G401 (cell line): ENCODE measurements at regions not wholly inside any gene's neighbourhood (a gene's known extent, or its start where the extent isn't known, plus 50 kb on each side); places are given as distances from the start of the nearest gene placed in this dataset.

Experiments
- DNase-seq: peaks from one replicate; pipeline ENCODE4 v3.0.0-alpha.2; 2015; ENCODE audit warnings: low spot score
- in situ Hi-C: cut with HindIII; loops from 2 replicates; pipeline ENCODE4 v1.10.0; 2016; ENCODE audit warnings: low sequenced_read_pairs, mixed read lengths

GRCh38 chr22:47691152-47691895 lies 928.9 kb downstream of the TBC1D22A start:
- in situ Hi-C loops = no loop called here

GRCh38 chr22:47690586-47690985 lies 928.1 kb downstream of the TBC1D22A start:
- no peak for DNase-seq

More at GRCh38 chr22:47691152-47691895, 928.9 kb downstream of the TBC1D22A start:
- DNase-seq = no peak

GRCh38 chr22:47690166-47690565 lies 927.7 kb downstream of the TBC1D22A start:
- no peak for DNase-seq

More at GRCh38 chr22:47690586-47690985, 928.1 kb downstream of the TBC1D22A start:
- in situ Hi-C loops = no loop called here

GRCh38 chr22:47687776-47688175 lies 925.3 kb downstream of the TBC1D22A start:
- DNase-seq = no peak
- in situ Hi-C loops = no loop called here

More at GRCh38 chr22:47690166-47690565, 927.7 kb downstream of the TBC1D22A start:
- in situ Hi-C loops = no loop called here

- DNase-seq = no peak
- in situ Hi-C loops = no loop called here
These were observed 924.9 kb downstream of the TBC1D22A start for GRCh38 chr22:47687346-47687655.

GRCh38 chr22:47686594-47687345 lies 924.3 kb downstream of the TBC1D22A start:
- in situ Hi-C loops = no loop called here
- no peak for DNase-seq

- DNase-seq = no peak
- in situ Hi-C loops = no loop called here
These were observed 919.1 kb downstream of the TBC1D22A start for GRCh38 chr22:47681411-47682165.

- in situ Hi-C loops = no loop called here
- no peak for DNase-seq
These were observed 916.3 kb downstream of the TBC1D22A start for GRCh38 chr22:47678636-47679287.

GRCh38 chr22:47678048-47678447 lies 915.6 kb downstream of the TBC1D22A start:
- in situ Hi-C loops = no loop called here
- no peak for DNase-seq

- no peak for DNase-seq
- in situ Hi-C loops = no loop called here
These were observed 914.2 kb downstream of the TBC1D22A start for GRCh38 chr22:47676685-47677084.

- in situ Hi-C loops = no loop called here
- no peak for DNase-seq
These were observed 912.1 kb downstream of the TBC1D22A start for GRCh38 chr22:47674600-47674999.

- in situ Hi-C loops = no loop called here
- DNase-seq = no peak
These were observed 911.1 kb downstream of the TBC1D22A start for GRCh38 chr22:47673557-47673956.

- no peak for DNase-seq
- in situ Hi-C loops = no loop called here
These were observed 910.1 kb downstream of the TBC1D22A start for GRCh38 chr22:47672526-47672925.

- DNase-seq = no peak
- in situ Hi-C loops = no loop called here
These were observed 902.7 kb downstream of the TBC1D22A start for GRCh38 chr22:47665151-47665550.

GRCh38 chr22:47663615-47664605 lies 901.5 kb downstream of the TBC1D22A start:
- in situ Hi-C loops = no loop called here
- DNase-seq = no peak

- in situ Hi-C loops = no loop called here
- no peak for DNase-seq
These were observed 897.2 kb downstream of the TBC1D22A start for GRCh38 chr22:47659467-47660223.

- in situ Hi-C loops = no loop called here
- no peak for DNase-seq
These were observed 895.7 kb downstream of the TBC1D22A start for GRCh38 chr22:47658182-47658581.

- DNase-seq = no peak
These were observed 894.8 kb downstream of the TBC1D22A start for GRCh38 chr22:47657224-47657623.

More at GRCh38 chr22:47657224-47657623, 894.8 kb downstream of the TBC1D22A start:
- in situ Hi-C loops = no loop called here
